Mucosa of descending colon (tissue), 3 donors: ENCODE measurements at regions not wholly inside any gene's neighbourhood (a gene's known extent, or its start where the extent isn't known, plus 50 kb on each side); places are given as distances from the start of the nearest gene placed in this dataset.
"Not testable (repeated sequence)": the region's sequence is repeated elsewhere in the genome, so short reads cannot be mapped to it uniquely, and the experiment has no call there.

Experiments used
- ATAC-seq: fragments of 200-7000 bp; cut with Tn5 transposase; one replicate; pipeline ENCODE4 v1.9.1; 2020; ENCODE audit warnings: mild to moderate bottlenecking, moderate library complexity
- DNase-seq, 3 donors: peaks; one replicate each; pipeline ENCODE4 v3.0.0-alpha.2; 2020
- H3K36me3 ChIP-seq: fragments of 200-600 bp; one replicate; pipeline ENCODE4 v1.8.0; 2021; ENCODE audit warnings: low read depth, mild to moderate bottlenecking
- H3K4me1 ChIP-seq: fragments of 200-600 bp; one replicate; pipeline ENCODE4 v1.8.0; 2021; ENCODE audit warnings: low read depth, mild to moderate bottlenecking
- H3K4me3 ChIP-seq: fragments of 200-600 bp; one replicate; pipeline ENCODE4 v1.8.0; 2021; ENCODE audit warnings: mild to moderate bottlenecking
- H3K9me3 ChIP-seq: fragments of 200-600 bp; one replicate; pipeline ENCODE4 v1.8.0; 2021; ENCODE audit warnings: mild to moderate bottlenecking
- intact Hi-C, 2 donors: fragments of 100-400 bp; cut with DNase I in 1 of 2; cut with micrococcal nuclease in 1 of 2; formaldehyde crosslinking; loops; one replicate each; pipeline versions ENCODE4 v1.11.0 to v1.11.1; 2022; cut with DNase I, micrococcal nuclease
- TF ChIP-seq, protein P1 (sequence below): fragments of 200-600 bp; IDR thresholded peaks from one replicate; pipeline ENCODE4 v1.8.0; 2022; ENCODE audit warnings: antibody characterized with exemption, mild to moderate bottlenecking
- donor health status: DM: no; HTN: no; CAD: no; lungs with moderate emphysema.
- donor health status: DM: no; HTN: no; CAD: no.
- donor health status: DM: no; HTN: yes; CAD: no.

DNA sequence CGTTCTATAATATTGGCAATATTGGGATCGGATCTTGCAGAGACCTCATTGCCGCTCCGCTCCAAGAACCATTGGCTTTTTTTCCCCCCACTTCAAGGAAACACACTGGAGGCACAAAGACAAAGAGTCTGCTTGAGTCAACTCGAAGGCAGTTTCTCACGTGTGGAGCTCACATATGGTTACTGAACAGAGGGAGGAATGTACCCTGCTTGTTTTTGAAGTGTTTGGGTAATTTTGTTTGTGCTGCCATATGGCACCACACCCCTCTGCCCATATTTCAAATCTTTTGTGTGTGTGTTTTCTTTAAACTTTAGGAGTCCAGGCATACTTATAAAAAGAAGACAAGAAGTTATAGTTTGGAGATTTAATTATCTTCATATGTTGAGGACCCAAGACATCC lies 595.9 kb downstream of the DTWD2 start:
- Histone ChIP-seq H3K36me3 (no peaks in the 10 kb centered on the region), H3K4me3 (no peak overlapping the region), H3K4me1 (no peaks in the 10 kb centered on the region), H3K9me3 (no peaks in the 10 kb centered on the region)
- DNase-seq (no peak), ATAC-seq (no peak)
- TF ChIP-seq, protein P1, sequence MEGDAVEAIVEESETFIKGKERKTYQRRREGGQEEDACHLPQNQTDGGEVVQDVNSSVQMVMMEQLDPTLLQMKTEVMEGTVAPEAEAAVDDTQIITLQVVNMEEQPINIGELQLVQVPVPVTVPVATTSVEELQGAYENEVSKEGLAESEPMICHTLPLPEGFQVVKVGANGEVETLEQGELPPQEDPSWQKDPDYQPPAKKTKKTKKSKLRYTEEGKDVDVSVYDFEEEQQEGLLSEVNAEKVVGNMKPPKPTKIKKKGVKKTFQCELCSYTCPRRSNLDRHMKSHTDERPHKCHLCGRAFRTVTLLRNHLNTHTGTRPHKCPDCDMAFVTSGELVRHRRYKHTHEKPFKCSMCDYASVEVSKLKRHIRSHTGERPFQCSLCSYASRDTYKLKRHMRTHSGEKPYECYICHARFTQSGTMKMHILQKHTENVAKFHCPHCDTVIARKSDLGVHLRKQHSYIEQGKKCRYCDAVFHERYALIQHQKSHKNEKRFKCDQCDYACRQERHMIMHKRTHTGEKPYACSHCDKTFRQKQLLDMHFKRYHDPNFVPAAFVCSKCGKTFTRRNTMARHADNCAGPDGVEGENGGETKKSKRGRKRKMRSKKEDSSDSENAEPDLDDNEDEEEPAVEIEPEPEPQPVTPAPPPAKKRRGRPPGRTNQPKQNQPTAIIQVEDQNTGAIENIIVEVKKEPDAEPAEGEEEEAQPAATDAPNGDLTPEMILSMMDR, result no peak
- intact Hi-C loops, result no loop called here

DNA sequence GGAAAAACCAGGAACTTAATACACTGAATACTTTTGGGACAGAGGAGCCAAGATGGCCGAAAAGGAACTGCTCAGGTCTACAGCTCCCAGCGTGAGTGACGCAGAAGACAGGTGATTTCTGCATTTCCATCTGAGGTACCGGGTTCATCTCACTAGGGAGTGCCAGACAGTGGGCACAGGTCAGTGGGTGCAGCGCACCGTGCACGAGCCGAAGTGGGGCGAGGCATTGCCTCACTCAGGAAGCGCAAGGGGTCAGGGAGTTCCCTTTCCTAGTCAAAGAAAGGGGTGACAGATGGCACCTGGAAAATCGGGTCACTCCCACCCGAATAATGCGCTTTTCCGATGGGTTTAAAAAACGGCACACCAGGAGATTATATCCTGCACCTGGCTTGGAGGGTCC lies 605.4 kb downstream of the DTWD2 start:
- H3K4me1 ChIP-seq, ATAC-seq, H3K4me3 ChIP-seq, H3K9me3 ChIP-seq, H3K36me3 ChIP-seq, intact Hi-C loops, DNase-seq: not testable (repeated sequence)

DNA sequence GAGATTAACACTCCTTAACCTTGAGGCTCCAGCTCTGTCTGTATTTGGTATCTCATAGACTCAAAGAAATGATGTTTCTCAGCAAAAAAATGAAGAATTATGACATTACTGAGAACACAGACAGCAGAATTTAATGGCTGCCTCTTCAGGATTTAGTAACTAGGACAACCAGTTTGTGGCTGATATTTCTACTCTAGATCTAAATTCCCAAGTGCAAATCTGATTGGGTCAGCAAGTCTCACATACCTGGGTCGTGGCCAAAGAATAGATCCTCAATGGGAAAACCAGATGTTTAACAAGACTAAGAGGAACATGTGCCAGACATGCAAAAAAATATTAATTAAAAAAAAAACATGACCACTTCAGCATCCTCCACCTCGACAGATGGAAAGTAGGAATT lies 608.9 kb downstream of the DTWD2 start:
- Histone ChIP-seq H3K4me1 (no peaks in the 10 kb centered on the region), H3K9me3 (no peaks in the 10 kb centered on the region), H3K4me3 (no peak overlapping the region), H3K36me3 (no peaks in the 10 kb centered on the region)
- intact Hi-C loops, result no loop called here
- no peak for DNase-seq
- ATAC-seq, result no peak
- TF ChIP-seq, protein P1, result no peak

DNA sequence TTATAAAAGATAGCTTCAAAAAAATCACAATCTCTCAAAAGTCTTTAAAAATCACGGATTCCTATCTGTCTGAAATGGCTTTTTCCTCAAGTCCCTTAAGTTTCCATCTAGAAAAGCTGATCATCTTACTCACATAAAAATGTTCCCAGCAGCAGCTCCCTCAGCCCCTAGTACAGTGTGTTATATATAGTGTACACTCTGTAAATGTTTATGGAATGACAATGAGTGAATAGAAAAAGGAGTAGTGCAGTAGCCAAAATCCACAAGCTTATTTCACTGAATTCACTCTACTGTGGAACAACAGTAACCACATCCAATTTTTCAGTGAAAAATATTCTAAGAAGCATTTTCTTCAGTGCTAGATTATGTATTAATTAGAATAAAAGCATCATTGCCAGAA lies 609.4 kb downstream of the DTWD2 start:
- Histone ChIP-seq H3K9me3 (no peaks in the 10 kb centered on the region), H3K36me3 (no peaks in the 10 kb centered on the region), H3K4me3 (no peak overlapping the region), H3K4me1 (no peaks in the 10 kb centered on the region)
- DNase-seq, result no peak
- ATAC-seq, result no peak
- intact Hi-C loops, result no loop called here
- TF ChIP-seq, protein P1, result no peak

DNA sequence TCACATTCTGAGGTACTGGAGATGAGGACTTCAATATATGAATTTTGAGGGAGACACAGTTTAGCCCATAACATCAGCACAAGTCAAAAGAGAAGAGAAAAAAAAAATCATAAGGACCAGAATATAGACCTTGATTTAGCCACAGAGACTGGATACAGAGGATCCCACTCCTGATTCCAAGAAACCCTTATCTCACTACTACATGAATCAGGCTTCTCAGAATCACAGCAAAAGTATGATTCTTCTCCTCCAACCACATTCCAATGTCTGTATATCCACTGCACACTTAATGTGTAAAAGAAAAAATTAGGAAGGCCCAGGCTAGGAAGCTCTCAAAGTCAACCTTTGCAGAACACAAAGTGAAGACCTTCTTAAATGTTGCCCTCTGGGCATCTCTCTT lies 610.9 kb downstream of the DTWD2 start:
- DNase-seq (no peak), ATAC-seq (no peak)
- intact Hi-C loops, result no loop called here
- Histone ChIP-seq H3K36me3 (no peaks in the 10 kb centered on the region), H3K9me3 (no peaks in the 10 kb centered on the region), H3K4me1 (no peaks in the 10 kb centered on the region), H3K4me3 (no peak overlapping the region)
- TF ChIP-seq, protein P1, result no peak

DNA sequence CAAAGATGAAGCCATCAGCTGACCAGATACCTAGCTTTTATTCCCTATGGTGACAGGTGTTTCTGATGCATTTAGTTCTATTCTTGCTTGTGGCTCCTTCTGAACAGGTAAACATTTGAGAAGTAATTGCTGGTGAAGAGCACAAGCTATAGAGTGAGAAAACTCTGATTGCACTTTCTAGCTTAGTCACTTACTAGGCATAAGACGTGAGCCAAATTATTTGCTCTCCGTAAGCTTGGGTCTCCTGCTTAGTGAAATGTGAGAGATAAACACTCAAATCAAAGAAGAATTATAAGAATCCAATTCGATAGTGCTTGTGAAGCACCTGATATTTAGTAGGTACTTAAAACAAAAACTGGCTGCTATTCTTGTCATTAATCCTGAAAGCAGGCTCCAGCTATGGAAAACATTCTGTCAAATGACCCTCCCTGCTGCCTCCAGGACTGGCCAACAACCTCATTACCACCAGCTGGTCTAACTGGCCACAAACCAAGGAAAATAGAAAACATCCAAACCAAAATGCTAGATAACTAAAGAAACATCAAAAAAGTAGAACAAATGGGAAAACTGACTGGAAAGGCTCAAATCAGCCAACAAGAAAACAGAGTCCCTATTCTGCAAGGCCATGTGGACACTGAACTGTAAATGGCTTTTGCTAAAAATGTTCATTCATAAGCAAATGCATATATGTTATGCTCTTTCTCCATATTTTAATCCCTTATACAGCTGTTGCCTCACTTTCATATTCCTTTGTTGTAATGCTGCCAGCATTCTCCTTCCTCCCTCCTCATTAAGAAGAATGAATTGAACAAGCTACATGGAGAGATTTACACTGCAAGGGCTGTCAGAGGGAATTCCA lies 616.1 kb downstream of the DTWD2 start:
- Histone ChIP-seq H3K4me1 (no peaks in the 10 kb centered on the region), H3K9me3 (no peaks in the 10 kb centered on the region), H3K36me3 (no peaks in the 10 kb centered on the region), H3K4me3 (no peak overlapping the region)
- intact Hi-C loops, result no loop called here
- DNase-seq, result no peak
- TF ChIP-seq, protein P1, result no peak
- no peak for ATAC-seq
